Putamen (tissue), 1 donor: ENCODE measurements at regions not wholly inside any gene's neighbourhood (a gene's known extent, or its start where the extent isn't known, plus 50 kb on each side); places are given as distances from the start of the nearest gene placed in this dataset.
A peak's percentile ranks its signal among the peaks of the same experiment; 100 is the strongest.

Experiments used
- DNase-seq: peaks from one replicate; pipeline ENCODE4 v3.0.0-alpha.2; 2016; ENCODE audit warnings: low spot score

GRCh38 chr12:75905922-75906321, 125.7 kb downstream of the PHLDA1 start:
- no peak for DNase-seq

- no peak for DNase-seq
Observed at GRCh38 chr12:75900781-75901254, 130.8 kb downstream of the PHLDA1 start.

- no peak for DNase-seq
Observed at GRCh38 chr12:75900226-75900625, 131.3 kb downstream of the PHLDA1 start.

- DNase-seq: no peak
Observed at GRCh38 chr12:75894965-75895754, 136.4 kb downstream of the PHLDA1 start.

GRCh38 chr12:75893765-75894164, 137.8 kb downstream of the PHLDA1 start:
- no peak for DNase-seq

- DNase-seq: no peak
Observed at GRCh38 chr12:75892731-75893408, 138.7 kb downstream of the PHLDA1 start.

- DNase-seq: no peak
Observed at GRCh38 chr12:75891072-75891471, 140.5 kb downstream of the PHLDA1 start.

GRCh38 chr12:75890660-75891059, 140.9 kb downstream of the PHLDA1 start:
- no peak for DNase-seq

- DNase-seq: no peak
Observed at GRCh38 chr12:75890141-75890540, 141.4 kb downstream of the PHLDA1 start.

GRCh38 chr12:75888874-75889613, 142.5 kb downstream of the PHLDA1 start:
- peak; percentile 73 for DNase-seq

GRCh38 chr12:75888399-75888798, 143.2 kb downstream of the PHLDA1 start:
- DNase-seq: no peak

- DNase-seq: no peak
Observed at GRCh38 chr12:75887979-75888378, 143.6 kb downstream of the PHLDA1 start.

- no peak for DNase-seq
Observed at GRCh38 chr12:75884465-75884985, 147.1 kb downstream of the PHLDA1 start.

GRCh38 chr12:75883241-75883640, 148.3 kb downstream of the PHLDA1 start:
- DNase-seq: no peak

- no peak for DNase-seq
Observed at GRCh38 chr12:75882421-75882820, 149.2 kb downstream of the PHLDA1 start.

GRCh38 chr12:75881920-75882319, 149.7 kb downstream of the PHLDA1 start:
- DNase-seq: no peak

GRCh38 chr12:75877763-75878621, 153.6 kb downstream of the PHLDA1 start:
- DNase-seq: no peak

- DNase-seq: no peak
Observed at GRCh38 chr12:75876832-75877762, 154.5 kb downstream of the PHLDA1 start.

- no peak for DNase-seq
Observed at GRCh38 chr12:75874441-75874840, 157.1 kb downstream of the PHLDA1 start.

GRCh38 chr12:75872762-75873161, 158.8 kb downstream of the PHLDA1 start:
- no peak for DNase-seq
